ENCODE measurements at regions not wholly inside any gene's neighbourhood (a gene's known extent, or its start where the extent isn't known, plus 50 kb on each side); places are given as distances from the start of the nearest gene placed in this dataset.

GRCh38 chr2:469514-469913 lies 181.6 kb upstream of the ALKAL2 start:
- Histone ChIP-seq H3K27ac (no peak overlapping the region), H3K9me3 (no peaks in the 10 kb centered on the region), H3K27me3 (peaks cover 4 to 7% of the 10 kb centered on the region in 2 donors), H3K36me3 (no peaks in the 10 kb centered on the region), H3K4me1 (no peaks in the 10 kb centered on the region), H3K4me3 (no peak overlapping the region)
- no peak for DNase-seq
- intact Hi-C loops (cut with DNase I; ENCODE audit: low total_unique reads): no loop called here
- TF ChIP-seq POLR2A (IDR thresholded peaks at IDR 0.05) (no peak), CTCF (IDR thresholded peaks at IDR 0.05) (no peak)

GRCh38 chr2:468648-469336 lies 180.9 kb upstream of the ALKAL2 start:
- no peak for DNase-seq
- H3K36me3 ChIP-seq: no peaks in the 10 kb centered on the region
- TF ChIP-seq CTCF (IDR thresholded peaks at IDR 0.05): no peak
- no peak for TF ChIP-seq POLR2A (IDR thresholded peaks at IDR 0.05)
- no peaks in the 10 kb centered on the region for H3K9me3 ChIP-seq
- H3K4me3 ChIP-seq: no peak overlapping the region
- no peak overlapping the region for H3K27ac ChIP-seq
- no peaks in the 10 kb centered on the region for H3K4me1 ChIP-seq
- peaks cover 4 to 7% of the 10 kb centered on the region in 2 donors for H3K27me3 ChIP-seq
- intact Hi-C loops (cut with DNase I; ENCODE audit: low total_unique reads): no loop called here

- H3K36me3 ChIP-seq: no peaks in the 10 kb centered on the region
- no peak overlapping the region for H3K27ac ChIP-seq
- intact Hi-C loops (cut with DNase I; ENCODE audit: low total_unique reads): no loop called here
- peaks cover 4 to 7% of the 10 kb centered on the region in 2 donors for H3K27me3 ChIP-seq
- TF ChIP-seq CTCF (IDR thresholded peaks at IDR 0.05) (no peak), POLR2A (IDR thresholded peaks at IDR 0.05) (no peak)
- H3K4me3 ChIP-seq: no peak overlapping the region
- H3K4me1 ChIP-seq: no peaks in the 10 kb centered on the region
- no peak for DNase-seq
- H3K9me3 ChIP-seq: no peaks in the 10 kb centered on the region
Measured at GRCh38 chr2:467892-468647, 180.2 kb upstream of the ALKAL2 start.

GRCh38 chr2:467543-467891 lies 179.6 kb upstream of the ALKAL2 start:
- TF ChIP-seq POLR2A (IDR thresholded peaks at IDR 0.05) (no peak), CTCF (IDR thresholded peaks at IDR 0.05) (no peak)

DNA sequence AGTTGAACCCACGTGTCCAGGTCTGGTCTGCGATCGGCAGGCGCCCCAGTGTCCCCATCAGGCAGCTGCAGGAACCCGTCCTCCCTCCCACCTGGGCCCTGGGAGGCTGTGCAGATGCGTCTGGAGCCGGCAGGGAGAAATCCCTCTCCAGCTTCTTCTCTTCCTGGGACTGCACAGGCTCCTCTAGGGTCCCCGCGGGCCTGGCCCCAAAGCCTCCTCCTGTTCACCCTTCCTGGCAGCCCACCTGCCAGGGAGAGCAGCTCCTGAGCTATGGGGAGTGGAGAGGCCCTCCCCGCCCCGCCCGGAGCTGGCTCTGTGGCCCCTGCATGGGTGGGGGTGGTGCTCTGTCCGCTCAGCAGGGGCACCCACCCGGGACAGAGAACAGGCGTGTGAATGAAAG lies 179.2 kb upstream of the ALKAL2 start:
- no peak overlapping the region for H3K4me3 ChIP-seq
- H3K4me1 ChIP-seq: no peaks in the 10 kb centered on the region
- no peak for TF ChIP-seq CTCF (IDR thresholded peaks at IDR 0.05)
- TF ChIP-seq POLR2A (IDR thresholded peaks at IDR 0.05): no peak
- DNase-seq: no peak
- peaks cover 4 to 7% of the 10 kb centered on the region in 2 donors for H3K27me3 ChIP-seq
- H3K9me3 ChIP-seq: no peaks in the 10 kb centered on the region
- intact Hi-C loops (cut with DNase I; ENCODE audit: low total_unique reads): no loop called here
- no peaks in the 10 kb centered on the region for H3K36me3 ChIP-seq
- H3K27ac ChIP-seq: no peak overlapping the region

More at GRCh38 chr2:467543-467891, 179.6 kb upstream of the ALKAL2 start:
- Histone ChIP-seq H3K27ac (no peak overlapping the region), H3K4me1 (no peaks in the 10 kb centered on the region), H3K9me3 (no peaks in the 10 kb centered on the region), H3K36me3 (no peaks in the 10 kb centered on the region), H3K27me3 (peaks cover 4 to 7% of the 10 kb centered on the region in 2 donors), H3K4me3 (no peak overlapping the region)
- no peak for DNase-seq
- intact Hi-C loops (cut with DNase I; ENCODE audit: low total_unique reads): no loop called here
